ENCODE measurements at regions not wholly inside any gene's neighbourhood (a gene's known extent, or its start where the extent isn't known, plus 50 kb on each side); places are given as distances from the start of the nearest gene placed in this dataset.

DNA sequence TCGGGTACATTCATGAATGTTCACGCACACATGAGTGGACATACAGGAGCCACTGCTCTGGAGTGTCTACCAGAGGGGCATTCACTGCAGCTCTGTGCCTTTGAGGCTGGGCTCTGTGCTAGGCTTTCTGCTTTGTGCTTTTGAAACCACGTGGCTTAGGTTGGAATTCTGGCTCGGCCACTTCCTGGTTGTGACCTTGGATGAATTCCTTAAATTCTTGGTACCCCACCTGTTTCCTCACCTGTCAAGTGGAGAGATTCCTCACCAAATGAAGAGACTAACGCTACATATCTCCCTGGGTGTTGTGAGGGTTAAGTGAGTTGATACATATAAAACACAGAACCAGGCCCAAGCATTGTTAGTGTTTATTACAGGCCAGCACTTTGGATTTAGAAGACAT, 842.8 kb downstream of the VRK1 start:
- TF ChIP-seq, protein P1, sequence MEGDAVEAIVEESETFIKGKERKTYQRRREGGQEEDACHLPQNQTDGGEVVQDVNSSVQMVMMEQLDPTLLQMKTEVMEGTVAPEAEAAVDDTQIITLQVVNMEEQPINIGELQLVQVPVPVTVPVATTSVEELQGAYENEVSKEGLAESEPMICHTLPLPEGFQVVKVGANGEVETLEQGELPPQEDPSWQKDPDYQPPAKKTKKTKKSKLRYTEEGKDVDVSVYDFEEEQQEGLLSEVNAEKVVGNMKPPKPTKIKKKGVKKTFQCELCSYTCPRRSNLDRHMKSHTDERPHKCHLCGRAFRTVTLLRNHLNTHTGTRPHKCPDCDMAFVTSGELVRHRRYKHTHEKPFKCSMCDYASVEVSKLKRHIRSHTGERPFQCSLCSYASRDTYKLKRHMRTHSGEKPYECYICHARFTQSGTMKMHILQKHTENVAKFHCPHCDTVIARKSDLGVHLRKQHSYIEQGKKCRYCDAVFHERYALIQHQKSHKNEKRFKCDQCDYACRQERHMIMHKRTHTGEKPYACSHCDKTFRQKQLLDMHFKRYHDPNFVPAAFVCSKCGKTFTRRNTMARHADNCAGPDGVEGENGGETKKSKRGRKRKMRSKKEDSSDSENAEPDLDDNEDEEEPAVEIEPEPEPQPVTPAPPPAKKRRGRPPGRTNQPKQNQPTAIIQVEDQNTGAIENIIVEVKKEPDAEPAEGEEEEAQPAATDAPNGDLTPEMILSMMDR (IDR thresholded peaks at IDR 0.05), result no peak
- TF ChIP-seq POLR2A (IDR thresholded peaks at IDR 0.05), result no peak
